Myocyte (in vitro differentiated cells): ENCODE measurements at regions not wholly inside any gene's neighbourhood (a gene's known extent, or its start where the extent isn't known, plus 50 kb on each side); places are given as distances from the start of the nearest gene placed in this dataset.
"Not testable (repeated sequence)": the region's sequence is repeated elsewhere in the genome, so short reads cannot be mapped to it uniquely, and the experiment has no call there.

Source experiments
- DNase-seq: peaks from one replicate; pipeline ENCODE4 v3.0.0-alpha.2; 2012; ENCODE audit warnings: low read depth

DNA sequence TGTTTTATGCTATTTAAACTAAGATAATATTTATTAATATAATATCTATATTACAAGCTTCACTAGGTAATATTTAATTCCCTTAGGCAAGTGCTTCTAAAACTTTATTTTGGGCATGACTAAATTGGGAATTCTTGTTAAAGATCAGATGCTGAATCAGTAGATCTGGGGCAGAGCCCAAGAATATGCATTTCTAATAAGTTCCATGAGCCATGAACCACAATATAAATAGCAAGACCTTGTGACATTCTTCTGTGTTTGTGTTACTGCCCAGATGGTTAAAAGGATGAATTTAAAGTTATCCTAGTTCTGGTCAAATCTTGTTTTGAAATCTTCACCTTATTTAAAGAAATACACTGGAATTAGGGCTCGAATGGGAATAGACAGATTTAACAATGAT, 258.4 kb upstream of the CACNA2D1 start:
- DNase-seq, result no peak

DNA sequence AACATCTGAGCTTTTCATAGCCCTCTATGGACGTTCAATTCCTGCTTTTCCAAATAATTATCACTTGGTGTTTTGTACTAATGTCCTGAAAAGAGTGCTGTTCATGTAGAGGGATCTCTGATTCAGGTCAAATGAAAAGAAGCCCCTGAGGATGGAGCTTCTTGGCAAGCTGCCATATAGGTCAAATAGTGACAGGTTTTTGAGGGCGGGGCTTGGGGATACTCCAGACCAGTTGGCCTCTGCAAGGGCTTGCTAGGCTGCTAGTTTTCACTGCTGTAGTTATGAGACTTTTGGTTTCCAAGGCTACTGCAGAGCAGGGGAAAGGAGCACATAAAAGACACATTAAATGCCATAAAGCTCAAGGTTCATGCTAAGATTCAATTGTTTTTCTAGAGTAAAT, 257.2 kb upstream of the CACNA2D1 start:
- DNase-seq, result peak; percentile 13

GRCh38 chr7:82699773-82700186, 256.2 kb upstream of the CACNA2D1 start:
- peak; percentile 22 for DNase-seq

GRCh38 chr7:82697897-82698296, 254.3 kb upstream of the CACNA2D1 start:
- peak; percentile 26 for DNase-seq

GRCh38 chr7:82696631-82697030, 253.1 kb upstream of the CACNA2D1 start:
- no peak for DNase-seq

DNA sequence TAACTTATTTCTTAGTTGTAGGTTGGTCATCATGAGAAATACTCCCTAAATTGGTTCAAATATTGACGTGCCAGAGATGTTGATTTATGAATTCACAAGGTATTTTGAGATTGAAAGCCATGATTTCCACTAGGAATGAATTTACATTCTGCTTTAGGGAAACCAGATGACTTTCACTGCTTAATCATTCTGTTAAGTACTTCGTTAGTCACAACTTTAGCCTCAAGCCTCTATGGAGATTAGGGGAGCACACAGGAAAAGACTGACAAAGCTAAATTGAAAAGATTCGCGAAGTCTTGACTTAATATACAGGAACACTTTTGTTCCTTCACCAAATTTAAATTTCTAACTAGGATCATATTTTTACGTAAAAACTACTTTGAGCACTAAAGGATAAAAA, 250.4 kb upstream of the CACNA2D1 start:
- no peak for DNase-seq

DNA sequence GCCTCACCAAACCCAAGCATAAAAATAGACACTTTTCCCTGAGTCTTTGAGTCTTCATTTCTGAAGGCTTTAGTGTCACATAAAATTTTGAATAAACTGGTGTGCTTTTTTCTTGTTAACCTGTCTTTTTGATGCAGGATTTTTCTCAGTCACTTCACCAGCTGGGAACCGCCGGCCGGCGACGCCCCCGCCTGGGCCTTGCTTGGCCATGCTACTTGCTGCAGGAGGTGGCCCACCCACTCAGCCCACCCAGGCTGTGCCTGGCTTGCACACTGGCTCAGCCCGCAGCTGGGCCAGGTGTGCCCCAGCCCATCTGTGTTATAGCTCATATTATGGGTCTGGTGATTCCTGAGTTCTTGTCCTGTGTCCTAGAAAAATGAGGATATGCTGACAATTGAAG, 247.4 kb upstream of the CACNA2D1 start:
- DNase-seq, result no peak

DNA sequence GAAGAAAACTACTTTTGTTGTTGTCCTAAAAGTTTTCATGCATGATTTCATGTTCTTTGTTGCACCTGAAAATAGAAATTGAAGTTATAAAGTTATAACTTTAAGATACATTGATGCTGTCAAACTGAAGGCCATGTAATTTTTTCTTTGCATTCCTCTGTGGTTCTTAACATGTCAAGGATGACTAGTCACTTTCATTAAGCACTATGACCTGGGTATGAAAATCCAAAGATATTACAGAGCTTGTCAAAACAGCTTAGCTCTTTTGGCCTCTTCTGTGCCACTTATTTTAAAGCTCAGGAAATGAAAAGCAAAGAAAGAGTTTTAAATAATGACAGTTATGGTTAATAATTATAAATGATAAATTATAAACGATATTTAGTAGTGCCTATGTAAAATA, 241.6 kb upstream of the CACNA2D1 start:
- DNase-seq, result no peak

DNA sequence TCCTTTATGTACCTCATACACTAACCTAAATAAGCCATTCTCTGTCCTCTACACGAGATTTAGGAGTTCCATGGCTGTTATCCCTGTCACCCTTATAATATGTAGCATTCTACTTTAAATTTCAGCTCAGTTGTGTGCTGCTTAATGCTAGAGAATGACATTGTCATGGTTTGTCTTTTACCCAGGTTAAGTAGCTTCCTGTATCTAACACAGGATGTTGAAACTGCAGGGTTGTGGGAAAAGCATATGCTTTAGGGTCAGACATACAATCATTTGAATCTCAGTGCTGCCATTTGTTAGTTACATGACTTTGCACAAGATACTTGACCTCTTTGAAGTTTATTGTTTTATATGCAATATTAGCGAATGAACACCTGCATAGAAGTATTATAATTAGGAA, 235.1 kb upstream of the CACNA2D1 start:
- no peak for DNase-seq

DNA sequence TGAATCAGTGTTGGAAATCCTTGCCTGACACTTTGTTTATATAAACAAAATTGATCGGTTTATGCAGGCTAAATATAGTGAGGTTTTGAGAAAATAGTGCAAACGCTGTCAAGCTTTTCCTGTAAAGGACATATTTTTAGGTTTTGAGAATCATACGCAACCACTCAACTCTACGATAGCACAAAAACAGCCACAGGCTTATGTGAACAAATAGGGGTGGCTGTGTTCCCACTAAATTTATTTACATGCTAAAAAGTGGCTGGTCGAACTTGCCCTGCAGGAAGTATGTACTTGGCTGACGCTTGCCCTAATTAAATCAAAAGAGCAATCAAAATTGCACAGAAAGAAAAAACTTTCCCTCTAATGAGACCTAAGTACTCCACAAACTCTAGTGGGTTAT, 234.7 kb upstream of the CACNA2D1 start:
- no peak for DNase-seq

- DNase-seq, result peak; percentile 67
These were observed 233.9 kb upstream of the CACNA2D1 start for GRCh38 chr7:82677493-82677892.

- DNase-seq, result no peak
These were observed 233.3 kb upstream of the CACNA2D1 start for GRCh38 chr7:82676777-82677463.

DNA sequence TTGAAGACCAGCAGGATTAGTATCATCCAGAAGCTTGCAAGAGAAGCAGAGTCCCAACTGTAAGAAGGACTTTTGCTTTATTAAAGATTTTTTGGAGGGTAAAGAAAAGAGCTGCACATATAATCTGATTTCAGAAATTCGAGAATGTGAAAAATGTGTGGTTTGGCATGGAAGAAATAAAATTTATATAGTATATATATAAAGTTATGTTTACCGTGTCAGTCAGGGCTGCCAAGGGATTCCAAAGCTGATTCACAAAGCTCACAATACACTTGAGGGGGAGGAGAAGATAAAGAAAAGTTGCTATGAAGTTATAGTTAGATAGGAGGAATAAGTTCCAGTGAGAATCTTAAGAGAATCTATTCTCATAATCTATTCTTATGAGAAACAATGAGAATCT, 231.8 kb upstream of the CACNA2D1 start:
- no peak for DNase-seq

GRCh38 chr7:82674268-82674667, 230.7 kb upstream of the CACNA2D1 start:
- no peak for DNase-seq

DNA sequence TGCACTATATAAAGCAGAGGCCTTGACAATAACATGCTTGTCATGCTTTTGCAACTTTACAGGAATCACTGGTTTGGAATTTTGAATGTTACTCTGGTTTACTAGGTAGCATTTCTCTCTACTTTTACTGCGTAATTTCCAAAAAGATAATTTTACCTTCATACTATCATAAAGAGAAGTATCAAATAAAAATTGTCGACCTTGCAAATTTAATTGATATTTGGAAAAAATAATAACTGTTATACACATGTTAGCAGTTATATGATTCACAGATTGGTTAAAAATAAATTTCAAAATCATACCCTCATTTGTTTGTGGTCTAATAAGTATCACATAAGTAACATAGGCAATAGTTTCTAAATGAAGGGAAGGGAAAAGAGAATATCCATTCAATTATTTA, 228.5 kb upstream of the CACNA2D1 start:
- DNase-seq, result no peak

DNA sequence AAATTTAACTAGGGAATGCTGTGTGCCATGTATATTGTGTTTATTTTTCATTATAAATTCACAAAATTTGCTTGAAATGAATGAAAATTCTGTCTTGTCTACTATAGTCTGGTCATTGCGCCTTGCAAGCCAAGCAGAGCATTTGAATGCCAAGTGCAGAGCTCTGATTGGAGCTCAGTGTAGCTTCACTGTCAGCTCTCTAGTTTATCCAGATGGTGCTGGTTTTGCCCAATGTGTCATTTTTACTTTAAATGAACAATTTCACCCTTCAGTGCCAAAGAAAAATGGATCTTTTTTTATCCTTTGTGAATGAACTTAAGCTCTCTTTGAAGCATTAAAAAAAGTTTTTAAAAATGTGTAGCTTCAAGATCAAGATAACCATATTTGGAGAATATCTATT, 225.6 kb upstream of the CACNA2D1 start:
- no peak for DNase-seq

- no peak for DNase-seq
These were observed 225.1 kb upstream of the CACNA2D1 start for GRCh38 chr7:82668676-82669075.

- peak; percentile 10 for DNase-seq
These were observed 222.5 kb upstream of the CACNA2D1 start for GRCh38 chr7:82665966-82666507.

DNA sequence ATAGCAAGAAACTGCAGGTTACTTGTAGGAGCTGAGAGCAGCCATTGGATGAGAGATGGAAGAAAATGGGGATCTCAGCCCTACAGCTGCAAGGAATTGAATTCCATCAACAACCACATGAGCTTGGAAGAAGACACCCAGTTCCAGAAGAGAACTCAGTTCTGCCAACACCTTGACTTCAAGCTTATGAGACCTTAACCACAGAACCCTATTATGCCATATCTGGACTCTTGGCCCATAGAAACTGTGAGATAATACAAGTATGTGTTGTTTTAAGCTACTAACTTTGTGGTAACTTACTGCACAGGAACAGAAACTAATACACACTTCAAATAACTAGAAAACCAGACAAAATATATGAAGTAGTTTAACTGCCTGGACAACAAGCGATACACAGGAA, 212.4 kb upstream of the CACNA2D1 start:
- DNase-seq, result no peak

DNA sequence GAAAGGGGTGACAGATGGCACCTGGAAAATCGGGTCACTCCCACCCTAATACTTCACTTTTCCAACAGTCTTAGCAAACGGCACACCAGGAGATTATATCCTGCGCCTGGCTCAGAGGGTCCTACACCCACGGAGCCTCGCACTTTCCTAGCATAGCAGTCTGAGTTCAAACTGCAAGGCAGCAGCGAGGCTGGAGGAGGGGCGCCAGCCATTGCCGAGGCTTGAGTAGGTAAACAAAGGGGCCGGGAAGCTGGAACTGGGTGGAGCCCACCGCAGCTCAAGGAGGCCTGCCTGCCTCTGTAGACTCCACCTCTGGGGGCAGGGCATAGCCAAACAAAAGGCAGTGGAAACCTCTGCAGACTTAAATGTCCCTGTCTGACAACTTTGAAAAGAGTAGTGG, 206.5 kb upstream of the CACNA2D1 start:
- not testable (repeated sequence) for DNase-seq

- no peak for DNase-seq
These were observed 190.0 kb upstream of the CACNA2D1 start for GRCh38 chr7:82633592-82633991.

DNA sequence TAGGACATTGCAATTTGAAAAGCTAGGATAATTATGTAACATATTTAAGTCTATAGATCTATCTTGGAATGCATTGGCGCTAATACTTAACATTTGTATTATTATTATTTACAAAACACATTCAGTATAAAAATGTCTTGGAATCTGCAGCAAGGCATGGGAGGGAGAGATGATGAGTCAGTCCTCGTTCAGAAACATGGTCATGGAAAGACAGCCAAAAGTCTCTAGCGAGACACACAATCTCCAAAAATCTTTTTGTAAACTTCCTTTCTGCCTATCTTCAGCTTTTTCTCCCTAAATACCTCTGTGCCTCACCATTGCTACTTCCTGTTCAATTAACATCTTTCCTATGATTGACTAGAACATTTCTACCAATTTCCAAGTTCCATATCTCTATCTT, 188.4 kb upstream of the CACNA2D1 start:
- DNase-seq, result no peak

- no peak for DNase-seq
These were observed 186.0 kb upstream of the CACNA2D1 start for GRCh38 chr7:82629583-82629982.

- no peak for DNase-seq
These were observed 181.8 kb upstream of the CACNA2D1 start for GRCh38 chr7:82625377-82625776.
